CD1c-positive myeloid dendritic cell (primary cell): ENCODE measurements at regions not wholly inside any gene's neighbourhood (a gene's known extent, or its start where the extent isn't known, plus 50 kb on each side); places are given as distances from the start of the nearest gene placed in this dataset.
A peak's percentile ranks its signal among the peaks of the same experiment; 100 is the strongest.
"Not testable (repeated sequence)": the region's sequence is repeated elsewhere in the genome, so short reads cannot be mapped to it uniquely, and the experiment has no call there.

ENCODE experiments used
- DNase-seq: peaks from one replicate; pipeline ENCODE4 v3.0.0-alpha.2; 2016; ENCODE audit errors: extremely low spot score

DNA sequence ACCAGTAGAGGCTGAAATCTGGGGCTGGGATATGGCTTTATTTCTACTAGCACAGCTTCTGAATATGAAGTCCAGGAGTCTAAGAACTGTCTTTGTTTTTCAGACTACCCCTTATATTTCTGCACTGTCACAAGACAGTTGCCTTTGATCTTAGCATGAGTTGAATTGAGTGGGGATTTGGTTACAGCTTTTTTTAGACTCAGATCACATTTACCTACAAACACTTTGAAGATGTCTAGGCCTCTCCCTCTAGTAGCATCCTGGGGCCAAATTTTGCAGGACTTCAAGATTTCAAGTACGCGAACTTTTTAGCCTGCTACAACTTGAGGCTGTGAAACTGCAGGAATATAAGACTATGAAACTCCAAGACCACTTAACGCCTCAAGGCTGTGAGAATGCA lies 240.2 kb downstream of the NEBL start:
- no peak for DNase-seq

DNA sequence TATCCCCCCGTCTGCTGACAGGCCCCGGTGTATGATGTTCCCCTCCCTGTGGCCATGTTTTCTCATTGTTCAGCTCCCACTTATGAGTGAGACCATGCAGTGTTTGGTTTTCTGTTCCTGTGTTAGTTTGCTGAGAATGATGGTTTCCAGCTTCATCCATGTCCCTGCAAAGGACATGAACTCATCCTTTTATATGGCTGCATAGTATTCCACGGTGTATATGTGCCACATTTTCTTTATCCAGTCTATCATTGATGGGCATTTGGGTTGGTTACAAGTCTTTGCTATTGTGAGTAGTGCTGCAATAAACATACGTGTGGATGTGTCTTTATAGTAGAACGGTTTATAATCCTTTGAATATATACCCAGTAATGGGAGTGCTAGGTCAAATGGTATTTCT lies 244.7 kb downstream of the NEBL start:
- DNase-seq: not testable (repeated sequence)

DNA sequence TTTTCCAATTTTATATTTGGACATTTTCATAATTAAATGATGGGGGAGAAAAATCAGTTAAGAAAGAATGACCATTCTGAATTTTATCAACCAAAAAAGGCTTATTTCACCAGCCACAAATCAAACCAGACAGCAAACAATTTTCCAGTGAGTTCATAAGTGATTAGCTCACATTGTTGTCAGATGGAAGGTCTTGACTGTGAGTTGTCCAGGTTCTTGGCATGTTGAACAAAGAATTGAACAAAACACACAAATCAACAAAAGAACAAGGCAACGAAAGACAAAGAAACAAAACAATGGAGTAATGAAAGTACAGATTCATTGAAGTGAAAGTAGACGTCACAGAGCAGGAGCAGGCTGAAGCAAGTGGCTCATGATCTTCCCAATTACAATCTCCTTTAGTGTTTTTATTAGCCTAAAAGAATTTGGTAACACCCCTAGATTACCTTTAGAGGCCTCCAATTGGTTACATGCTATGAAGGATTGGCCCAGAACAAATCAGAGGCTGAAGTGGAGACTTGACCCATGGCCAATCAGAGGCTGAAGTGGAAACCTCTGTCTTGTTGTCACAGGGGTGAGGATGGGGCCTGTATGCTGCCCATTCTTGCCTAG lies 248.7 kb downstream of the NEBL start:
- no peak for DNase-seq

DNA sequence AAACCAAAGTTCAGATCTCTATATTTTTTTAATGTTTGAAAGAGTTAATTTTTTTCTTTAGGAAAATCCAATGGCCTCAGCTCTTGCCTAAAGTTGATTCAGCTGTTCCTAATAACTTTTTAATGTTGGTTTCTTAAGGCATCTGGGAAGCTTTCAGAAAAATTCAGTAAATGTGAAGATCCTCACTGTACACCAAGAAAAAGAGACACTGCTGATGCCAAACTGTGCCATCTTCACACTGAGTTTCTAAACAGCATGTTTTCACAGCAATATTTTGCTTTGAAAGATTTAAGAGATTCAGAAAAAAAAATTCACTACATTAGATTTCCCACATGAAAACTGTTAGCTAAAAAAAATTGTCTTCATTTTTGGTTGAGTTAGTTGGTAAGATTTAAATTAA lies 249.4 kb downstream of the NEBL start:
- DNase-seq: no peak

DNA sequence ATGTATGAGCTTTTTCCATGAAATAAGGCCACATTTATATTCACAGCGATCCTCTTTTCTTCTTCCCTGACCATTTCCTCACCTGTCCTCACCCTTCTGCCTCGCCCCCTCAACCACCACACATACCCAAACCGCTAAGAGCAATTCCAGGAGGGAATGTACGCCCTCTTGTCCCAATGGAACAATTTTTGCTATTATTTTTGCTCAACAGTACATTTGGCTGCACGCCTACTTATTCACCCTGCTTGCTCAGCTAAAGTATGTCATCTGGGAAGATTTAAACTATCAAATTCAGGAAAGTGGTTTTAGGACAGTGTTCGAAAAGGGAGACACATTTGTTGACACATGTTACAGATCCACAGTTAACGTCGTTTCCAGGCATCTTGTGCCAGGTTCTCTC lies 252.7 kb downstream of the NEBL start:
- DNase-seq: no peak

DNA sequence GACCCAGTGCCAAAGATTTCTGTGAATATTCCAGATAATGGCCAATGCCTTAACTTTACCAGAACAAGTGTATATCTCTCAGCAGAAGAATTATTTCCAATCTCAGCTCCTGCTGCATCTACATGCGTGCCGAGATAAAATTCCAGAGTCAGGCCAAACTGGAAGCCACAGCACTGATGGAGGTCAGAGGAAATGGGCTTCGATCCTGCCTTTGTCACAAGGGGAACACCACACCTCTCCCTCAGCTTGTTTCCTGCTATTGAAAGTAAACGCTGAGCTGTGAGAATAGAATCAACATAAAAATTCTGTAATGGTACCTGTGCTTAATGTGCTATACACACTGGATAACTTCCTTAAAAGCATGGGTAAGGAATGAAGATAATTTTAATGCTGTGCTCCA lies 255.5 kb downstream of the NEBL start:
- DNase-seq: no peak

DNA sequence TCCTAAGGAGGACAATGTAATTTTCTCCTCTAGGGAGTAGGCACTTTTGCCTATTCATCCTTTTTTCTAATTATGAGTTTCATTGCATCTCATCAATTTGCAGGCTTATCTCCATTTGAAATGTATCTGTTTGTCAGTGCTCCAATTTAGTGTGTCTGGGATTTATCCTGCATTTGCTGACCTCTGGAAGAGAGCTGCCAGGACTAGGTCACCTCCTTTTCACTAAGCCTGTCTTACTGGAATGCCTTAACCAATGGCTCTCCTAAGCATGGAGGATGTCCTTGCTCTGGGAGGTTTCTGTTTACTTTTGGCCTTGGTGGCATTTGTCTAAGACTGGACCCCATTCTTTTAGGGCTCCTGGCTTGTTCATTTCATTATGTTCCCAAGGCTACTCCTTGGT lies 261.5 kb downstream of the NEBL start:
- DNase-seq: no peak

DNA sequence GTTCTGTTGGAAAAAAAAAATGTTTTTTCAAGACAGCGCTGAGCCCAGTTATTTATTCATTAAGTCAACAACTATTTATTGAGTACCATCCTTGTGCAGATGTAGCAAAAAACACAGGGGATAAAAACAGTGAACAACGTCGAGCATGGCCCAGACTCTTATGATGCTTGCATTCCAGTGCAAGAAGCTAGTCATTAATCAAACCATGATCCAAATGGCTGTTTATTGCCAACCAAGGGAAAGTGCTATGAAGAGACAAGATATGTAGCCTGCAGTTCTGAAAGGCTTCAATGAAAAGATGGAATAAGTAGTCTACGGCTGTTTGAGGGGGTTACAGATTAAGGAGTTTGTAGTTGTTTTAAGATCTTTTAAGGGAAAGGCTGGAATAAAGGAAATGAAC lies 262.3 kb downstream of the NEBL start:
- DNase-seq: no peak

DNA sequence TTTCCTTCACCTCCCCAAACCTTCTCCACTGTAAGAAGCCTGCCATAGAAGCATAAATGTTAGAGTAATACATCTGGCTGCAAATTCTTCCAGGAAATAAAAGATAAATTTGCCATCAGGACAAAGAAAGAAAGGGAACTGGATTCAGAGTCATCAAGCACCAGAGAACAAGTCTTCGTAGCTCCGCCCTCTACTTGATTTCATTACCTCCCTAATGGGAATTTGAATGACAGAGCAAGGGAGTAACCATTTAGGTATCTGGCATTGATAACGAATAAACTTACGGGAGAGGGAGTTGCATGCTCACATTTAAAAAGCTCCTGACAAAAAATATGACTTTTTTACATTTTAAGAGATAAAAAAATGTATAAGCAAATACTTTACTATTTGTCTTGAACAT lies 263.4 kb downstream of the NEBL start:
- DNase-seq: no peak

DNA sequence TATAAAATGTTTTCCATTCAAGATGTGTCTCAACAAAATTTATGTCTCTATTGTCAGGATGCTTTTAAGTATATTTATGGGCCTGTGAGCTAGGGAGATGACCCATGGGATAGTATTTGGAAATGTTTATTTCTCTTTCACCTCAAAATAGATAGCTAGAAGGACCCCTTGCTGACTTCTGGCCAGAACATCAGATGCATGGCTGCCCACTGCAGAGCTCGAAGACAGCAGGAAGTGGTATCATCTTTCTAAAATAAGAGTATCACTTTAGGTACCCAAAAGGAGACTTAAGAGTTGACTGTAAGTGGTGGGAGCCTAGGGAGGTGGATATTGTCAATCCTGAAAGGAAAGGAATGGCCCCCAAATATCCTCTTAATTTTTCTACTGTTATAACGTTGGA lies 264.4 kb downstream of the NEBL start:
- no peak for DNase-seq

DNA sequence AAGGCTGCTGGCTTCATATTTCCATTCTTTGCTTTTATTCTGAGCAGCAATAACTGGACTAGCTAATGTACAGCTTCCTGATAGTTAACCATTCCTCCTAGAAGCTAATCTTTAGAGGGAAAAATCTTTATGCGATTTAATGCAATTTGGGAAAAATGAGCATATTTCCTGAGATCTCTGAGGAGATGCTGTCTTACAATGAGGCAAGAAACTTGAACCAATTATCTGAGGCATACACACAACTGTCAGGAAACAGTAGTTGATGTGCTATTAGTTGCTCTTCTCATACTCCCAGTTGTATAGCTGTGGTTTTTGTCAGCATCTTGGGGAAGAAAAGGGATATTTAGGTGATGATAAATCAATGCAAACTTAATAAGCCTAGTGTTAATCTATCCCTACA lies 265.9 kb downstream of the NEBL start:
- DNase-seq: no peak

DNA sequence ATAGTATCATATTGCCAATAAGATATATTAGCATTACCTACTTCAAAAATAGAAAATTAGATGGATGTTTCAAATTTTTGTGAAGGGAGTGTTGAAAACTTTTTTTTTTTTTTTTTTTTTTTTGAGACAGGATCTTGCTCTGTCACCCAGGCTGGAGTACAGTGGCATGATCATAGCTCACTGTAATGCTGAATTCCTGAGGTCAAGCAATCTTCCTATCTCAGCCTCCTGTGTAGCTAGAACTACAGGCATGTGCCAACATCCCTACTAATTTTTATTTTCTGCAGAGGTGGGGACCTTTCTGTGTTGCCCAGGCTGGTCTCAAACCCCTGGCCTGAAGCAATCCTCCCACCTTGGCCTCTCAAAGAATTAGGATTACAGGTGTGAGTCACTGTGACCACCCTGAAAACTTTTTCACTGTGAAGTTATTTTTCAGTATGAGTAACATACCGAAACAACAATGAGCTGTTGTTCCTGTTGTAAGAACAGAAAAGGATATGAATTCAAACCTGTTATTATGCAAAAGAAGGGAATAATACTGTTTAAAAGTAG lies 266.9 kb downstream of the NEBL start:
- no peak for DNase-seq

DNA sequence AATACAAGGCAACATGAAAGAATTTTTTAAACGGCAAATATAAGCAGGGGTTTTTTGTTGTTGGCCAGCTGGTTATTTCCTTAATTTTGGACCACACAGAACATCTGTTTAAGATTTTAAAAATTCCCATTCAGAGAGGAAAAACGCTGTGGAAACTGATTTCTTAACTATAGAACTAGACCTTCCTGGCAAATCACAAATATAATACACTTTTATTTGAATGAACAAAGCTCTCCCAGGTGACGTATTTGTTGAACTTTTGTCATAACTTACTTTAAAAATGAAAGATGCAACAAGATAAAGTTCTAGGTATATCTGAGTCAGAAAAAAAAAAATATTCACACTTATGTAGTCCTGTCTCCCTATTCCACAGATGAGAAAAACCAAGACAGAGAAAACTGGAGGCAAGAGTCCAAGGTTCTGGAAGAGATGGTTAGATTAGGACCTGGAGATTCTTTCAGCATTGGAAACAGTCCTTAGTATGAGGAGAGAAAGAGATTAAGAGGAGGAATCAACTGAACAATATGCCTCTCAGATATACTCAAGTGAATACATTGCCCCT lies 269.1 kb downstream of the NEBL start:
- DNase-seq: no peak

DNA sequence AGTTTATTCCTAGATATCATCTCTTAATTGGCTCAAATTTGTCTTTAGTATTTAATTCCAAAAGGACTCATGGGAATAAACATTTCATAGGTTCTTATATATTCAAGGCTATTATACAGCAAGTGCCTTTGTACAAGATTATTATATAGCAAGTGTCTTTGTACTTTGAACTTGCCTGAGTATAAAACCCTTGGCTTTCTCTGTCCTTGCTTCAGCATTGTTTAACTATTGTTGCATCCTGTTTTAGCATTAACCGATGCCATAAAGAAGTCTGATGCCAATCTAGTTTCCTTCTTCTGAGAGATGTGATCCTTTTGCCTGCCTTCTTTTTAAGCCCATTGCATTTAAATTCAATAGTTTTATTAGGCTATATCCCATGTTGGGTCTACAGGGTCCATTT lies 270.0 kb downstream of the NEBL start:
- DNase-seq: no peak

DNA sequence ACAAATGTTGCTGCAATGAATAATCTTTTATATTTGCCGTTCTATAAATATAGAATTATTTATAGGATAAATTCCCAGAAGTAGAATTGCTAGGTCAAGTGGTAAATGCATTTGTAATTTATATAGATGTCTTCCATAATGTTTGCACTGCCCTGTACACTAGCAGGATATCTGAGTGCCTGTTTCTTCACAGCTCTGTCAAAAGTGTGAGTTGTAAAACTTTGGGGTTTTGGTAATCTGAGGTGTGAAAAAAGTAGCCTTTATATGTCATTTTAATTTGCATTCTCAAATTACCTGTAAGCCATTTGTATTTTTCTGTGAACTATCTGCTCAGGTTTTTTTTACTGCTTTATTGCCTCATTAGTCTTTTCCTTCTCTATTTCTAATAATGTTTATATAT lies 271.2 kb downstream of the NEBL start:
- DNase-seq: no peak

DNA sequence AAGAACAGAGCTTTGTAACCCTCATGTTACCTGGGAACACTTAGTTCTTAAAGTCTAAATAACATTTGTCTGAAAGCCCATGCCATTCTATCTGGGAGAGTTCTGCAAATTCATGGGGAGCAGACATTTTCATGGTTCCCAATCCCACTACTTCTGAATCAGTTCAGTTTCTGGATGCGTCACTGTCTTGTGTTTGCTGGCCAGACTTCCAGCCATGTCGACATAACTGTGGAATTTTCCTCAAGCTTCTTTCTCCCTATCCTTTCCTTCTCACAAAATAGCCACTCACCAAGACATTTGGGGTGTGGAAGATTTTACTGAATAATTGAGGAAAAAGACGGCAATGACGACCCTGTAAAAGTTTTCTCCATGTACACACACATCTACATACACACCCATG lies 272.5 kb downstream of the NEBL start:
- DNase-seq: no peak

DNA sequence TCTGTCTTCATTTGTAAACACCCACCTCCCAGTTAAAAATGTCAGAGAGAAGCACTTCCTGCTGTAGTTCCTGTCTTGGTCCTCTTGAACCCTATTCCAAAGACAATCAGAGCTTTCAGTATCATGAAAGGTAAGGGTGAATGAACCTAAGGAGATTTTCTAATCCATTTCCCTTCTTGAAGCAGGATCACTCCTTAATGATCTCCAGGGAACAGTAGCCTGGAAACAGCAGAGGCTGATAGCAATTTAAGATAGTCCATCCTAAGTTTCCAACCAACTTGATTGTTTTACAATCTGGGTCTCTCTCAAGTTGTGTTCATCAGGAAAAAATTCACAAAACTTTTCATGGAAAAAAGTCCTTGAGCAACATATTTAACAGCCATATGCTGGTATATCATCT lies 273.6 kb downstream of the NEBL start:
- no peak for DNase-seq

DNA sequence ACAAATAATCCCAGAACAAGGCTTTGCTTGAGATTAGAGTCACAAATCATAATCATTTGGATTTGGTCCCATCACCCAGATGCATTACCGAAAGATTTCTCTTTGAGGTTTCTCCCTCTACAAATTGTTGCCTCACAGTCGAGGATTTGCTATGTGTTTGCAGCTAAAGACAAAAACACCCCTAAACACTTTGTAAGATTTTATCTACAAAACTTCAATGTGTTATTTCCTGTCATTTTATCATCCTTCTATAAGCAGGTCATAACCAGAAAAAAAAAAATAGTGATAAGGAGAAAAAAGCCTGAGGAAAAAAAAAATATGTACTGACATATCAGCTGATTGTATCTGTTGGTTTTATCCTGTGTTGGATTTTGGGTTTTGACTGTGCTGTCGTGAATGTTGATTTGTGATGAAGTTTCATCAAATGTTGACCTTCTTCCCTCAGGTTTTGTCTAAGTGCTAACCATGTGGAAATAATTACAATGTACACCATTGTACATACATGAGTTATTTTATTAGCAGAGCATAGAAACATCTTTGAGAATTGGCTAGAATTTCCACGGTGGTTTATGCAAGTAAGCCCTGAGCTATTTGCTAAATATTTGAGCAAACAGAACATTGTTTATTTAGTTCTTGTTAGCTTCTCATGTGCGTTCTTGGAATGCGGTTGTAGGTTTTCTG lies 274.4 kb downstream of the NEBL start:
- DNase-seq: no peak

DNA sequence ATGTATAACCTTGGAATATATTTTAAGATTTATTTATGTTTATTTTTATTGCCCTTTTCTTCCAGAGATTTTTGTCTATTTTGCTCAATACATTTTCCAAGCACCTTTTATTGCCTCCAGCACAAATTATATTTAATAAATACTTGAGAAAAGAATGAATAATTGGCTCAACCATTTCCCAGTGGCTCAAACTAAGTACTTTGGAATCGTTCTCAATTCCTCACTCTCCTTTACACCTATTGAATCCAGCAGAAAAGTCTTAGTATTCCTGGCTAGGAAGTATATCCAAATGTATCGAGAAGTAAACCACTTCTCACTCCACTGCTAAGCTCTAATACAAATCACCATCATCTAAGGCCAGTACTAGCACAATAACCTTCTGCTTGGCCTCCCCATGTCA lies 276.1 kb downstream of the NEBL start:
- DNase-seq: no peak

DNA sequence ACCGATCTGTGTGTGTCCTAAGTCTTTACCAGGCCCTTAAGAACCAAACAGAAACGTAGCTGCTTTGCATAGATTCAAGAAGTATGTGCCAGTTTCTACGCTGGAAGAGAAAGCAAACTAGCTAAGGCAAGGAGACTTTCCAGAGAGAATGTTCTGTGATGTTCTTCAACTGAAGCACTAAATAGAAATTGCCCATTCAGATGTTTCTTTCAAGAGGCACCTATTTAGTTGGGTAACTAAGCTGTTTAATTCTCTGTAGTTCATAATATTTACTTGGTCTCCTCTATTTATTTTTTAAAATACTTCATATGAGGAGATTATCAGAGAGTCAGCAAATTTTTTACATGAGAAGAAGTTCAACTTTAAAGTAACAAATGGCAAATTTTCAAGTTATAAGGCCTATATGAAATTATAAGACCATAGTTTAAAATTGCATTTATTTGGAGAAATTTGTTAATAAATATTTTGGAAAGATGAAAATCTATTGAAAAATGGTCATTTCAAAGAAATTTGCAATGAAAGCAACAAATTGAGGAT lies 279.0 kb downstream of the NEBL start:
- no peak for DNase-seq

DNA sequence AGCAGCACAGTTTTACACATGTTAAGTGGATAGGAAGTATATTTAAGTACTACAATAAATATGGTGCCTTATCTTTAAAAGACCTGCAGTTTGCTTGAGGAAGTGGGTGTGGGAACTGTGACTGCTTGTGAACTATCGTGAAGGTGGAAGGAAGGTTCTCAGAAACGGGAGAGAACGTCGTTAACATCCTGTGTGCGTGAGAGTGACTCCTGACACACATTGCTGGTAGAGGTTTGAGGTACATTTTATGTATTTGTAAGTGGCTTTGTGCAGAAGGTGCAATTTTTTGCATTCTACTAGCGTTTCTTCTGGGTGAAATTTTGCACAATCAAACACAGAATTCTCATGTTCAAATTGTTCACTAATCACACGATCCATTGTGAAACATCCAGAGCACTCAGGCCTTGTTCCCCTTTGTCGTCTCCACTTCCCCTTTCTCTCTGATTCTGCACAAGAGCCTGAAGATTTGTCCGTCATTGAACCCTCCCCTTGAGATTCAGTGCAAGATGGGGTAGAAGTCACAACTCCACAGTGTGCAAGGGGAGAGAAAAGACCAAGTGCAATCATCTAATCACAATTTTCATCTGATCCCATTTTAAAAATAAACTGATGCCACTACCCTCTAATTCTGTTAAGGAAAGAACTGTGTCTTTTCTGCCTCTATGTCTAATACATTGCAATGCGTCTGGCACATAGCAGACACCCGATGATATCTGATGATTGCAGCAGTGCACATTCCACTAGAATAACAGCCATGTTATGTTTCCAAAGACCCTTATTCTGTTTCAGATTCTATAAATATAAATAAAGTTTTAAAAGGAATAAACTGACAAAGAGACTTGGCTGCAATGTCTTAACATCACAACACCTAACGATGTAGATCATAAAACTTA lies 279.9 kb downstream of the NEBL start:
- DNase-seq: peak; percentile 26

DNA sequence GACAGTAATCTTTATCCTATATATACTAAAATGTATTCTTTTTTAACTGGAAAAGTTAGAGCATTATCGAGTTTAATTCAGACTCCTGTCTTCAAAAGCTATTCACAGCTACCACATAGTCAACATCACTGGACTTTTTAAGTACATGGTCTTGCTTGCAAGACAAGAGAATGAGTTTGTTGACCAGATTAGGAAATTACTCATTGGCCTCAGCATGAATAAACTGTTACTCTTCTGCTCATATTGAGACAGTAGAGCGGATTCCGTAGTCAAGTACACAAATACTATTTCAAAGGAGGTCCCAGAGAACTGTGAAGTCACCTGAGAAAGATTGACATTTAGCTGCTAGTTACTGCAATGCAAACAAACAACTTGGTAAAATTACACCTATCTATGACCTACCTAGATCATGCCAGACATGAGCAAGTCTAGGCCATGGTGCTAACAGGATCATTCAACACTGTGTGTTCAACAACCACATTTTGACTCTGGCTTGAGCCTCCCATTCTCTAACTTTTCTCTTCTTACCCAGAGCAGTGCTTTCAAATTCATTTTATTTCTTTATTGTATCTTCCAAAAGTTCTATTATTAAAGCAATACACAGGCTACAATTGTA lies 280.9 kb downstream of the NEBL start:
- DNase-seq: no peak
